ENCODE measurements at regions not wholly inside any gene's neighbourhood (a gene's known extent, or its start where the extent isn't known, plus 50 kb on each side); places are given as distances from the start of the nearest gene placed in this dataset.
A peak's percentile ranks its signal among the peaks of the same experiment; 100 is the strongest.
"Not testable (repeated sequence)": the region's sequence is repeated elsewhere in the genome, so short reads cannot be mapped to it uniquely, and the experiment has no call there.

GRCh38 chr4:89497517-89498308 is 190.1 kb upstream of the GPRIN3 start:
- Histone ChIP-seq H3K4me1 (ENCODE audit: control insufficient read depth, insufficient read depth, low read length, unreplicated experiment) (peaks cover 11% of the 10 kb centered on the region), H3K4me3 (ENCODE audit: low read depth, low read length) (no peak overlapping the region), H2AFZ (ENCODE audit: low read length, unreplicated experiment) (no peak overlapping the region), H3K79me2 (ENCODE audit: control insufficient read depth, insufficient read depth, low read length, unreplicated experiment) (no peaks in the 10 kb centered on the region), H3K27me3 (ENCODE audit: insufficient read depth, low read length) (no peaks in the 10 kb centered on the region), H3K27ac (ENCODE audit: low read depth, low read length) (no peak overlapping the region), H3K36me3 (ENCODE audit: insufficient read depth, low read length) (no peaks in the 10 kb centered on the region)

DNA sequence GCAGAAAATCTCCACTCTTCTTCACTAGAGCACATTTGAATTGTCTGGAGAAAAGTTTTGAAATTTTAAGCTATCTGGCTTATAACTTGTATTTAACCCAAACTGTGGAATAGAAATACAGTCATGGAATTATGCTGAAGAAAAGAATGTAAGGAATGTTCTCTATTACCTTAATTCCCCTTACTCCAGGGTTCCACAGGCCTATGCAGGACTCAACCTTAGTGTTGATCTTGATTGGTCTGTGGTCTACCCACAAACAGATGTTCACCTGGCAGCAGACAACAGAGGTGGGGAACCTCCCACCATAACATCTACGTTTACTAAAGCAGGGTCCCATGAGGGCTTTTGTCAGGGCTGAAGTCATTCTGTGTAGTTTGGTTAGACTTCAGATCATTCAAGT is 189.3 kb upstream of the GPRIN3 start:
- Histone ChIP-seq H3K79me2 (ENCODE audit: control insufficient read depth, insufficient read depth, low read length, unreplicated experiment) (no peaks in the 10 kb centered on the region), H3K4me1 (ENCODE audit: control insufficient read depth, insufficient read depth, low read length, unreplicated experiment) (peaks cover 17% of the 10 kb centered on the region), H3K4me3 (ENCODE audit: low read depth, low read length) (no peak overlapping the region), H2AFZ (ENCODE audit: low read length, unreplicated experiment) (no peak overlapping the region), H3K36me3 (ENCODE audit: insufficient read depth, low read length) (no peaks in the 10 kb centered on the region), H3K27me3 (ENCODE audit: insufficient read depth, low read length) (no peaks in the 10 kb centered on the region), H3K27ac (ENCODE audit: low read depth, low read length) (no peak overlapping the region)

GRCh38 chr4:89493367-89493766 is 185.8 kb upstream of the GPRIN3 start:
- Histone ChIP-seq H3K4me1 (ENCODE audit: control insufficient read depth, insufficient read depth, low read length, unreplicated experiment) (peaks cover 18% of the 10 kb centered on the region), H2AFZ (ENCODE audit: low read length, unreplicated experiment) (peak overlapping the region; percentile 68), H3K4me3 (ENCODE audit: low read depth, low read length) (no peak overlapping the region), H3K27me3 (ENCODE audit: insufficient read depth, low read length) (no peaks in the 10 kb centered on the region), H3K27ac (ENCODE audit: low read depth, low read length) (peak overlapping the region; percentile 82), H3K36me3 (ENCODE audit: insufficient read depth, low read length) (no peaks in the 10 kb centered on the region), H3K79me2 (ENCODE audit: control insufficient read depth, insufficient read depth, low read length, unreplicated experiment) (no peaks in the 10 kb centered on the region)

DNA sequence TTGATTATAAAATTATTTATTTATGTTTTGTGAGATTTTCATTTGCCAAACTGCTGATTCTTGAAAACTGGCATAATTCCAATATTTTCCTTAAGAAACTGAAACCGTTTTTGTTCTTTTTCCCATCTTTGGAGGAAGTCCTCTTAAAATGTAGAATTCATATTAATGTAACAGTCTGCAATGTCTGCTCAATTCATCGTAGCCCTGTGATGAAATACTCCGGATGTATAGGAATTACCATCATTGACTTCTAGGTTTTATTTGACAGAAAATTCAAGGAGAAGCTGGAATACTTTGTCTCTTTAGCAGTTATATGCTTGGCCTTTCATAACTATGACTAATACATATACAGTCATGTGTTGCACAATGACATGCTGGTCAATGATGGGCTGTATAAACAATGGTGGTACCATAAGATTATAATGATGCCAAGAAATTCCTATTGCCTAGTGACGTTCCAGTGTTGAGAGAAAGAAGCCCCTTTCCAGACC is 185.0 kb upstream of the GPRIN3 start:
- H3K4me1 ChIP-seq (ENCODE audit: control insufficient read depth, insufficient read depth, low read length, unreplicated experiment): peaks cover 18% of the 10 kb centered on the region
- no peaks in the 10 kb centered on the region for H3K36me3 ChIP-seq (ENCODE audit: insufficient read depth, low read length)
- H3K27me3 ChIP-seq (ENCODE audit: insufficient read depth, low read length): no peaks in the 10 kb centered on the region
- peak overlapping the region; percentile 82 for H3K27ac ChIP-seq (ENCODE audit: low read depth, low read length)
- no peak overlapping the region for H2AFZ ChIP-seq (ENCODE audit: low read length, unreplicated experiment)
- H3K79me2 ChIP-seq (ENCODE audit: control insufficient read depth, insufficient read depth, low read length, unreplicated experiment): no peaks in the 10 kb centered on the region
- peak overlapping the region; percentile 61 for H3K4me3 ChIP-seq (ENCODE audit: low read depth, low read length)

DNA sequence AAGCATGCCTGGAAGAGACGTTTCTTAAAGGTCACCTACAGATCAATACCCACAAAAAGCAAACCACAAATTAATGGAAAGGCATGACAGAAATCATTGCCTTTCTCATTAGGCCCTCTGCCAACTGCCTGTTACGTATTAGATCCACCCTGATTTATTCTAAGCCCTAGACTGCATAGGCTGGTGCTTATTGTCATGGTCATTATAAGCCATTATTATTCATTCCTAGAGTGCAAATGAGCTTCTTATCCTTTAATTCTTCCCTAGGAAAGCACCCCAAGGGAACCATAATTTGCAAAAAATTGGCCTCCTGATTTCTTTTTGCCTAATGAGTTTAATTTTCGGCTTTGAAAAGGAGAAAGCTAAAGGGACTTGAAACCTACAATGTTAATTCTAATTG is 184.2 kb upstream of the GPRIN3 start:
- Histone ChIP-seq H3K4me3 (ENCODE audit: low read depth, low read length) (0 out of 2 replicates have a peak overlapping the region, but pooled peaks have one; percentile 61), H2AFZ (ENCODE audit: low read length, unreplicated experiment) (no peak overlapping the region), H3K4me1 (ENCODE audit: control insufficient read depth, insufficient read depth, low read length, unreplicated experiment) (peaks cover 16% of the 10 kb centered on the region), H3K27me3 (ENCODE audit: insufficient read depth, low read length) (no peaks in the 10 kb centered on the region), H3K36me3 (ENCODE audit: insufficient read depth, low read length) (no peaks in the 10 kb centered on the region), H3K27ac (ENCODE audit: low read depth, low read length) (peak overlapping the region; percentile 82), H3K79me2 (ENCODE audit: control insufficient read depth, insufficient read depth, low read length, unreplicated experiment) (no peaks in the 10 kb centered on the region)

DNA sequence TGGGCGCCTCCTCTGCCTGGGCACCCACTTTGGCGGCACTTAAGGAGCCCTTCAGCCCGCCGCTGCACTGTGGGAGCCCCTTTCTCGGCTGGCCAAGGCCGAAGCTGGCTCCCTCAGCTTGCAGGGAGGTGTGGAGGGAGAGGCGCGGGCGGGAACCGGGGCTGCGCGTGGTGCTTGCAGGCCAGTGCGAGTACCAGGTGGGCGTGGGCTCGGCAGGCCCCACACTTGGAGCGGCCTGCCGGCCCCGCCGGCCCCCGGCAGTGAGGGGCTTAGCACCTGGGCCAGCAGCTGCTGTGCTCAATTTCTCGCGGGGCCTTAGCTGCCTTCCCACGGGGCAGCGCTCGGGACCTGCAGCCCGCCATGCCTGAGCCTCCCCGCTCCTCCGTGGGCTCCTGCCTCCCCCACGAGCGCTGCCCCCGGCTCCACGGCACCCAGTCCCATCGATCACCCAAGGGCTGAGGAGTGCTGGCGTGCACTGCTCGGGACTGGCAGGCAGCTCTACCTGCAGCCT is 182.4 kb upstream of the GPRIN3 start:
- not testable (repeated sequence) for H3K27ac ChIP-seq (ENCODE audit: low read depth, low read length); H2AFZ ChIP-seq (ENCODE audit: low read length, unreplicated experiment); H3K4me3 ChIP-seq (ENCODE audit: low read depth, low read length); H3K79me2 ChIP-seq (ENCODE audit: control insufficient read depth, insufficient read depth, low read length, unreplicated experiment); H3K36me3 ChIP-seq (ENCODE audit: insufficient read depth, low read length); H3K27me3 ChIP-seq (ENCODE audit: insufficient read depth, low read length)
- H3K4me1 ChIP-seq (ENCODE audit: control insufficient read depth, insufficient read depth, low read length, unreplicated experiment): peaks cover 13% of the 10 kb centered on the region

- Histone ChIP-seq H3K4me1 (ENCODE audit: control insufficient read depth, insufficient read depth, low read length, unreplicated experiment) (peaks cover 13% of the 10 kb centered on the region), H3K36me3 (ENCODE audit: insufficient read depth, low read length) (no peaks in the 10 kb centered on the region), H2AFZ (ENCODE audit: low read length, unreplicated experiment) (no peak overlapping the region), H3K79me2 (ENCODE audit: control insufficient read depth, insufficient read depth, low read length, unreplicated experiment) (no peaks in the 10 kb centered on the region), H3K27me3 (ENCODE audit: insufficient read depth, low read length) (no peaks in the 10 kb centered on the region), H3K27ac (ENCODE audit: low read depth, low read length) (no peak overlapping the region), H3K4me3 (ENCODE audit: low read depth, low read length) (no peak overlapping the region)
Measured at GRCh38 chr4:89489338-89489771, 181.8 kb upstream of the GPRIN3 start.

DNA sequence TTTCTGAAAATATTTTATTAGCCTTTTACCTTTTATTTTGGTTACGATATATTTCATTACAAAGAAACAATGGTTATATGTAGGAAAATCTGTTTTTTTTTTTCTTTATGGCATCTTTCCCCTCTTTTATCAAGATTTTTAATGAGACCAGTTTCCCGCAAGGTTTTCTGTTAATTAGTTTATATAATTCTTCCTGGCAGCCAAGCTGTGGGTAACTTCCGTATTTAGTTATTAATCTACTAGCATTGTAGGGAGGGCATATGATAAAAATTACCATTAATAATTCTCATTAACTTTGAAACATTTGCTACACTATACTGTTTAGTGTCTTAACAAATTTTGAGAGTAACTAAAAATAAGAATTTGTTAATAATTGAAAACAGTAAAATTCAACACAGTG is 181.1 kb upstream of the GPRIN3 start:
- H2AFZ ChIP-seq (ENCODE audit: low read length, unreplicated experiment): no peak overlapping the region
- no peak overlapping the region for H3K4me3 ChIP-seq (ENCODE audit: low read depth, low read length)
- H3K27ac ChIP-seq (ENCODE audit: low read depth, low read length): no peak overlapping the region

GRCh38 chr4:89486673-89487072 is 179.1 kb upstream of the GPRIN3 start:
- Histone ChIP-seq H3K4me1 (ENCODE audit: control insufficient read depth, insufficient read depth, low read length, unreplicated experiment) (no peaks in the 10 kb centered on the region), H3K79me2 (ENCODE audit: control insufficient read depth, insufficient read depth, low read length, unreplicated experiment) (no peaks in the 10 kb centered on the region), H3K36me3 (ENCODE audit: insufficient read depth, low read length) (no peaks in the 10 kb centered on the region), H3K27me3 (ENCODE audit: insufficient read depth, low read length) (no peaks in the 10 kb centered on the region), H2AFZ (ENCODE audit: low read length, unreplicated experiment) (no peak overlapping the region), H3K4me3 (ENCODE audit: low read depth, low read length) (no peak overlapping the region), H3K27ac (ENCODE audit: low read depth, low read length) (no peak overlapping the region)

More for the DNA sequence above, 181.1 kb upstream of the GPRIN3 start:
- H3K79me2 ChIP-seq (ENCODE audit: control insufficient read depth, insufficient read depth, low read length, unreplicated experiment): no peaks in the 10 kb centered on the region
- H3K4me1 ChIP-seq (ENCODE audit: control insufficient read depth, insufficient read depth, low read length, unreplicated experiment): peaks cover 13% of the 10 kb centered on the region
- no peaks in the 10 kb centered on the region for H3K36me3 ChIP-seq (ENCODE audit: insufficient read depth, low read length)
- no peaks in the 10 kb centered on the region for H3K27me3 ChIP-seq (ENCODE audit: insufficient read depth, low read length)

- H3K4me3 ChIP-seq (ENCODE audit: low read depth, low read length): no peak overlapping the region
- no peaks in the 10 kb centered on the region for H3K27me3 ChIP-seq (ENCODE audit: insufficient read depth, low read length)
- H3K36me3 ChIP-seq (ENCODE audit: insufficient read depth, low read length): no peaks in the 10 kb centered on the region
- H3K27ac ChIP-seq (ENCODE audit: low read depth, low read length): no peak overlapping the region
- no peaks in the 10 kb centered on the region for H3K4me1 ChIP-seq (ENCODE audit: control insufficient read depth, insufficient read depth, low read length, unreplicated experiment)
- H2AFZ ChIP-seq (ENCODE audit: low read length, unreplicated experiment): no peak overlapping the region
- no peaks in the 10 kb centered on the region for H3K79me2 ChIP-seq (ENCODE audit: control insufficient read depth, insufficient read depth, low read length, unreplicated experiment)
Measured at GRCh38 chr4:89486042-89486441, 178.4 kb upstream of the GPRIN3 start.

- no peak overlapping the region for H3K27ac ChIP-seq (ENCODE audit: low read depth, low read length)
- H3K27me3 ChIP-seq (ENCODE audit: insufficient read depth, low read length): peaks cover 5% of the 10 kb centered on the region; the same call in 1 of the 2 replicates
- H3K4me3 ChIP-seq (ENCODE audit: low read depth, low read length): no peak overlapping the region
- no peak overlapping the region for H2AFZ ChIP-seq (ENCODE audit: low read length, unreplicated experiment)
- H3K36me3 ChIP-seq (ENCODE audit: insufficient read depth, low read length): no peaks in the 10 kb centered on the region
- H3K79me2 ChIP-seq (ENCODE audit: control insufficient read depth, insufficient read depth, low read length, unreplicated experiment): no peaks in the 10 kb centered on the region
- H3K4me1 ChIP-seq (ENCODE audit: control insufficient read depth, insufficient read depth, low read length, unreplicated experiment): no peaks in the 10 kb centered on the region
Measured at GRCh38 chr4:89483833-89484232, 176.2 kb upstream of the GPRIN3 start.

Data from ACC112 (cell line).